Esophagus squamous epithelium (tissue), 4 donors: ENCODE measurements at regions not wholly inside any gene's neighbourhood (a gene's known extent, or its start where the extent isn't known, plus 50 kb on each side); places are given as distances from the start of the nearest gene placed in this dataset.

Experiments
- CTCF ChIP-seq, 6 experiments: fragments of 450-650 bp in 4 of 6; fragments of 200-600 bp in 2 of 6; sonication (generic) in 2 of 6; IDR thresholded peaks; one replicate each; pipeline ENCODE4 v1.5.1; 2016 to 2019; ENCODE audit warnings: antibody characterized with exemption in 6 of 6, mild to moderate bottlenecking in 4 of 6, moderate library complexity in 4 of 6
- POLR2A ChIP-seq, 4 donors: fragments of 450-650 bp; IDR thresholded peaks; one replicate each; pipeline ENCODE4 v1.6.1; 2017; ENCODE audit warnings: antibody characterized with exemption in 4 of 4, mild to moderate bottlenecking in 4 of 4, moderate library complexity in 3 of 4

DNA sequence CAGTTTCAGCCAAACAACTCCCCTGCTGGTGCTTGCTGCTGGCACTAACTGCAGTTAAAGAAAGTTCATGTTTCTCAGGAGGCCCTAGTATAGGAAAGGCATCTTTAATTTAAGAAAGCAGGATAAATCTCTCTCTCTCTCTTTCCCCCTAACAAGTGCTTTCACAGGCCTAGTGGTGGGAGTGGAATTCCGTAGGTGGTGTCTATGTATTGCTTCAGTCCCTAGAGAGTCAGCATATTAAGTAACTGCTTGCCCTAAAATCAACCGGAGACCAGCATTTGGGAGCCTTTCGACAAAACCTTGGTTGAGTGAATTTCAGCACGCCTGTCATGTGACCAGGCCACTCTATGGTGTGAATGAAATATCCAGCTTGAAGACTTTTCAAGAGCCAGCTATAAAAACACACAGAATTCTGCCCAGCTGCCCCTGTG lies 169.2 kb upstream of the TGFBR2 start:
- no peak for TF ChIP-seq CTCF (IDR thresholded peaks at IDR 0.05)
- no peak for TF ChIP-seq POLR2A (IDR thresholded peaks at IDR 0.05)
